UCSD-AML1 (cell line): ENCODE measurements at regions not wholly inside any gene's neighbourhood (a gene's known extent, or its start where the extent isn't known, plus 50 kb on each side); places are given as distances from the start of the nearest gene placed in this dataset.

Experiments used
- DNase-seq: peaks from one replicate; lab custom pipeline; 2025; ENCODE audit not compliant: unreplicated experiment; lab: John Stamatoyannopoulos, UW

DNA sequence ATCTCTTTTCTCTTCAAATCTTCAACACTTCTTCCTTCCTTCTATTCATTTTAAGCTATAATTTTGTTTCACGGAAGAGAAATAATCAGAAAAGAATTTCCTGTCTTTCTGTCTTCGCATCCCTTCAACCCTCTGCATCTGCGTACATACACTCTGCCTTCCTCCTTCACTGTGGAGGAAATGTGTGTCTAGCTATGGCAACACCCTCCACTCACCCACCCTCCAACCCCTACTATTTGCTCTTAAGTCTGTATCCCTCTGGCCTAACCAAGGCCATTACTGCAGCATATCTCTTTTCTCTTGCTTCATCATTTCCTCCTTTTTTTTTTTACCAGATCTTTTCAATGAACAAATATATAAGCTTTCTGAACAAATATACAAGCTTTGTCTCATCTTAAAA is 105.7 kb upstream of the NUDT12 start:
- DNase-seq = no peak

- no peak for DNase-seq
These were observed 104.5 kb upstream of the NUDT12 start for GRCh38 chr5:103667068-103667467.

DNA sequence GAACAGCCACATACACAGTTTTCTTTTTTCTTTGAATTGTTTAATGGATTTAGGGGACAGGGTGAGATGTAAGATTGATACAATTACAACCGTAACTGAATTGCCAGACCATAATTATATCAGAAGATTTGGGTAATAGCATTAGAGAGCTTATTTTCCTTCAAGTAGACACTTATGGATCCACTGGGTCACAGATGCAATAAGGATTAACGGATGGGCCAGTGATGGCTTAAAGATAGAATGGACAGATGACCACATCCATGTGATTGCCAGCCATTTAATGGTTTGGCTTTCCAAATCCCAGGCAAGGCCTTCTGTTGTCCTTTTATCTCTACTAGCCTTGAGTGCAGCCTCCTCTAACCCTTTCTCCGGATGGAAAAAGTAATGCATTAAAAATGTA is 94.7 kb upstream of the NUDT12 start:
- no peak for DNase-seq

DNA sequence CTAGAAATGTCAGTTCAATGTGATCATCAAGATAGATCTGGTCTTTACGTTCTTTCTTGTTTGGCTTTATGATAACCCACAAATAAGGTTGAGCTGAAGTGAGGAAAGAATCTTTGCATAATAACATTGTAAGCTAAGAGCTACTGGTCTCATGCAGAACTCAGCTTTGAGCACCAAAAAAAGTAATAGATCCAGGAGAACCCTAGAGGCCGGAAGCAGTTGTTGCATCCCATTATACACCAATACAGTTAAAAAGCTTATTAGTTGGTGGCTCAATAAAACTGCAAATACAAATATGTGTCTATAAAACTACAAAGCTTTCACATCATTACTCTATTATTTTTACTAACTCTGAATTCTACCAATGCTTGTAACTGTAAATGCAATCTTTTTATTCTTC is 85.5 kb upstream of the NUDT12 start:
- no peak for DNase-seq

GRCh38 chr5:103646698-103647614 is 84.4 kb upstream of the NUDT12 start:
- DNase-seq = no peak

GRCh38 chr5:103645816-103646215 is 83.2 kb upstream of the NUDT12 start:
- DNase-seq = no peak

- DNase-seq = no peak
These were observed 76.4 kb upstream of the NUDT12 start for GRCh38 chr5:103638979-103639378.

DNA sequence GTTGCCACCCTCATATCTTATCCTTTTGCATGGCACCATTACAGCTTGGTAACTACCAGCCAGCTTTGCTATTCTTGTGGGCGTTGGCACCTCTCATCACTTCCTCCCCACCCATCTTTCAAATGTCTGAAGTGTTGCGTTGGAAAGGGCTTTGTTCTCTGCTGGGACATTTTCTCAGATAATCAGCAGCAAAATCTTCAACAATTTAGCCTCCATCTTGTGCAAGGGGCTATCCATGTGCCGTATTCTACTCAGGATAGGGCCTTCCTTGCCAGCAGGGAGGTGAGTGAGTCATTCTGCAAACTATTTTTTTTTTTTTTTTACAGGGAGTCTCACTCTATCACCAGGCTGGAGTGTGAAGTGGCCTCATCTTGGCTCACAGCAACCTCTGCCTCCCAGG is 62.1 kb upstream of the NUDT12 start:
- no peak for DNase-seq

DNA sequence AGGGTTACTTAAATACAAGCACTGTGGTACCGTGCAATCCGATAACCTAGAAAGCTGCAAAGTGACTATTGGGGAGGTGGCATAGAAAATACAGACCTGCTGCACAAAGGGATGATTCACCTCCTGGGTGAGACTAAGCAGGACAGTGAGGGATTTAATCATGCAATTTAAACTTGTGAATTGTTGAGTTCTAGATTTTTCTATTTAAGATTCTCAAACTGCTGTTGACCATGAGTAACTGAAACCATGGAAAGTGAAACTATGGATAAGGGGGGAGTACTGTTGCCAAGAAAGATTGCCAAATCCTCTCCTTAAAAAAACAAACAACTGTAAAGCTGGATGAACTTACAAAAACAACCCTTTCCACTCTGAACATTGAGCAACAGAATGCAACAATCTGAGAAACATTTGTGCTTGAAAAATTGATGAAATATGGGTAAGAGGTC is 61.5 kb upstream of the NUDT12 start:
- DNase-seq = no peak

GRCh38 chr5:103623425-103623824 is 60.8 kb upstream of the NUDT12 start:
- no peak for DNase-seq

- no peak for DNase-seq
These were observed 59.0 kb upstream of the NUDT12 start for GRCh38 chr5:103621548-103621930.

DNA sequence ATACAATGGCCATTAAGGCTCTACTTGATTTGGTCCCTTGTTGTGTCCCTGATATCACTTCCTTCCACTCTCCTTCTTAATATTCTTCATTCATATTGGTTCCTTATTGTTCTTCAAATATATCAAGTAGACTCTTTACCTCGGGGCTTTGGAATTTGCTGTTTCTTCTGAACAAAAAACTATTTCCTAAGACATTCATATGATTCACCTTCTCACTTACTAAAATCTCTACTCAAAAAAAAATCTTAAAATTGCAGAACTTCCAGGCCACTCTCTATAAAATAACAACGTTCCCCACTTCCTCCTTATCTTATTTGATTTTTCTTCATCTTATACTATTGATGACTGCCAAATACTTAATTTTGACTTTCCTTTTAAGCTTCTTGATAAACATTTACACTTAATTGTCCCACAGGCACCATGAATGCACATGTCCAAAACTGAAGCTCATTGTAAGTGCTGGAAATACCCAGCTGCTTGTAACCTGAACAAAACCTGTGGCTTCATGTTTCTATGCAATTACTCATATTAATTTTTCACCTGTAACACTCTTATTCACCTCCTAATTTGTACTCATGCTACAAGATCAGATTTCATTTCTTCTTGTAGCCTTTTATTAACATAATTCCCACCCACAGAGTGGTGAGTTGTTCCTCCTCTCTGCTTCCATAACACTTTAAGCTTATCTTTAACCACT is 58.4 kb upstream of the NUDT12 start:
- no peak for DNase-seq

GRCh38 chr5:103617913-103618312 is 55.3 kb upstream of the NUDT12 start:
- DNase-seq = no peak

GRCh38 chr5:103617090-103617489 is 54.5 kb upstream of the NUDT12 start:
- DNase-seq = no peak

GRCh38 chr5:103612545-103612944 is 50.0 kb upstream of the NUDT12 start:
- no peak for DNase-seq
